Umbilical cord (tissue), 1 donor: ENCODE measurements at regions not wholly inside any gene's neighbourhood (a gene's known extent, or its start where the extent isn't known, plus 50 kb on each side); places are given as distances from the start of the nearest gene placed in this dataset.
"Not testable (repeated sequence)": the region's sequence is repeated elsewhere in the genome, so short reads cannot be mapped to it uniquely, and the experiment has no call there.

Source experiments
- DNase-seq: peaks from one replicate; pipeline ENCODE4 v3.0.0-alpha.2; 2015; ENCODE audit warnings: low spot score

GRCh38 chr11:25159341-25159740 lies 662.5 kb downstream of the LUZP2 start:
- no peak for DNase-seq

GRCh38 chr11:25163421-25163820 lies 666.6 kb downstream of the LUZP2 start:
- DNase-seq = no peak

- DNase-seq = no peak
Measured at GRCh38 chr11:25180187-25180586, 683.3 kb downstream of the LUZP2 start.

- DNase-seq = no peak
Measured at GRCh38 chr11:25183411-25183810, 686.6 kb downstream of the LUZP2 start.

- DNase-seq = no peak
Measured at GRCh38 chr11:25197515-25197914, 700.7 kb downstream of the LUZP2 start.

- DNase-seq = no peak
Measured at GRCh38 chr11:25198704-25199103, 701.9 kb downstream of the LUZP2 start.

- DNase-seq = no peak
Measured at GRCh38 chr11:25200925-25201324, 704.1 kb downstream of the LUZP2 start.

- no peak for DNase-seq
Measured at GRCh38 chr11:25206762-25207161, 709.9 kb downstream of the LUZP2 start.

- DNase-seq = no peak
Measured at GRCh38 chr11:25211635-25212254, 714.9 kb downstream of the LUZP2 start.

GRCh38 chr11:25214535-25215176 lies 717.8 kb downstream of the LUZP2 start:
- no peak for DNase-seq

GRCh38 chr11:25218036-25218435 lies 721.2 kb downstream of the LUZP2 start:
- no peak for DNase-seq

GRCh38 chr11:25225078-25225477 lies 728.2 kb downstream of the LUZP2 start:
- no peak for DNase-seq

GRCh38 chr11:25242928-25243327 lies 746.1 kb downstream of the LUZP2 start:
- DNase-seq = no peak

- DNase-seq = no peak
Measured at GRCh38 chr11:25244126-25244525, 747.3 kb downstream of the LUZP2 start.

GRCh38 chr11:25247336-25247735 lies 750.5 kb downstream of the LUZP2 start:
- DNase-seq = no peak

GRCh38 chr11:25252854-25253253 lies 756.0 kb downstream of the LUZP2 start:
- DNase-seq = no peak

GRCh38 chr11:25263861-25264260 lies 767.0 kb downstream of the LUZP2 start:
- not testable (repeated sequence) for DNase-seq

GRCh38 chr11:25271301-25271700 lies 774.4 kb downstream of the LUZP2 start:
- DNase-seq = no peak

- no peak for DNase-seq
Measured at GRCh38 chr11:25272214-25272613, 775.4 kb downstream of the LUZP2 start.

GRCh38 chr11:25280821-25281220 lies 784.0 kb downstream of the LUZP2 start:
- DNase-seq = not testable (repeated sequence)

GRCh38 chr11:25293166-25293565 lies 796.3 kb downstream of the LUZP2 start:
- no peak for DNase-seq

GRCh38 chr11:25298450-25298849 lies 801.6 kb downstream of the LUZP2 start:
- DNase-seq = no peak

GRCh38 chr11:25309818-25310217 lies 813.0 kb downstream of the LUZP2 start:
- DNase-seq = no peak

GRCh38 chr11:25317216-25317615 lies 820.4 kb downstream of the LUZP2 start:
- DNase-seq = no peak
